ENCODE measurements at regions not wholly inside any gene's neighbourhood (a gene's known extent, or its start where the extent isn't known, plus 50 kb on each side); places are given as distances from the start of the nearest gene placed in this dataset.
A peak's percentile ranks its signal among the peaks of the same experiment; 100 is the strongest.

DNA sequence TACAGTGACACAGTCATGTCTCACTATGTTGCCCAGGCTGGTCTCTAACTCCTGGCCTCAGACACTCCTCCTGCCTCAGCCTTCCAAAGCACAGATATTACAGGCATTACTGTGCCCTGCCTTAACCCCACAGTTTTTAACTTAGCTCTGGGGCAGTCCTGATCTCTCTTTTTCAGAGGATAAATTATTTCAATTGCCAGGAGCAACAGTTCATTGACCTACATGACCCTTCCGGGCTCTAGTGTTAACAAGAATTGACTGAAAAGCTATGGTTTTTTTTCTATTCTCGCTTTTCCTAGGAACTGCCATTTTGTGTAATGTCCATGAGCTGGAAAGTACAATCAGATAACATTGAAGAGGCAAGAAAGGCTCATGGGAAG is 92.8 kb downstream of the HNRNPLL start:
- DNase-seq (ENCODE audit: low read depth in 2 of 2, low spot score in 1 of 2), result no peak

DNA sequence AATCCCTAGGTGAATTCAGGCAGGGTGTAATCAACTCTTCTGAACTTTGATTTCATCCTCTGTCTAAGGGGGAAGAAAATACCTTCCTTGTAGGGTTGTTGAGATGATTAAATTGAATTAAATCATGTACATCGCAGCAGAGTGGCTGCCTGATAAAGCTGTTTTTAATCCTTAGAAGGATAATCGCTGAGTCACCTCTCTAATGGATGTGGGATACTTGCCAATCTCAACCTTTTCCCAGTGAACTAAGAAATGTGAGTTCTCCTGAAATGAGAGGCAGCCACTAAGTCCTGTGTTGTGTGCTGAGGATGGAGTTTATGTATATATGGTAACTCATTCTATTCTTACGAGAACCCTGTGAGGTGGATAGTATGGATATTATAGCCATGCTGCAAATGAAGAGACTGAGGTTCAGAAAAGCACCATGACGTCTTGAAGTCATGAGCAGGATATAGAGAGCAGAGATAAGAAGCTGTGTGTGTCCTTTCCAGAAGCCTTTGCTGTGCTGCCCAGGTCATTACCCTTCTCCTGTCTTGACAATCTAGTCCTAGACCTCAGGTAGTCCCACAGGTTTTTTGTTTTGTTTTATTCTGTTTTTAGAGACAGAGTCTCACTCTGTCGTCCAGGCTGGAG is 93.3 kb downstream of the HNRNPLL start:
- no peak for DNase-seq (ENCODE audit: low read depth in 2 of 2, low spot score in 1 of 2)

DNA sequence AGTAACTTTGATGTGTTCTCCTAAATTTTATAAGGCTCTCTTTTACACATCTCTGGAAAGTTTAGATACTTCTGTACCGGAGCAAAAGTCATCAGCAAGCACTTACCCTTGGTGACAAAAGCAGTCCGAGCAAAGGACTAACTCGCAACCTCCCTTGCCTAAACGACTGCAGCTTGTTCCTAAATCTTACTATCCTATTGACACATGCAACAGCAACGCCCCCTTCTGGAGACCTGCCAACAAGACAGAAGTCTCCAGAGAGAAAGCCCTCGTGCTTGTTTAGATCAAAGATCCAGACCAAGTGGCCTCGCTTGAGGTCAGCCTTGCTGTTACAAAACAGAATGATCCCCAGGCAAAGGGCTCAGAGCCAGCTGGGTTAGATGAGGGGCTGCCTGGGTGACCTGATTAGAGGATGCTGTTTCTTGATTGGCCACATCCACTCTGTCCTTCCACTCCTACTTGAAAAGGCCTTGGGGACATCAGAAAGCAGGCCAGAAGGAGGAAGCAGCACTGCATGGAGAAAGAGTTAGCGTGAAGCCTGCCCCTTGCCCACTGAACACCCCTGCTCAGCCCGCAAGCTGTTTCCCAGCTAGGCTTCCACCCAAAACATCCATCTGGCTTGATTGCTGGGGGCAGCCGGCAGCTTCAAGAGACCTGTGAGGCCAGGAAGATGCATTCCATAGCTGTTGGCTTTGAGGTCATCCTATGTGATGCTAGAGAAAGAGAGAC is 94.3 kb downstream of the HNRNPLL start:
- DNase-seq (ENCODE audit: low read depth in 2 of 2, low spot score in 1 of 2), result peak; percentile 47 to 72

DNA sequence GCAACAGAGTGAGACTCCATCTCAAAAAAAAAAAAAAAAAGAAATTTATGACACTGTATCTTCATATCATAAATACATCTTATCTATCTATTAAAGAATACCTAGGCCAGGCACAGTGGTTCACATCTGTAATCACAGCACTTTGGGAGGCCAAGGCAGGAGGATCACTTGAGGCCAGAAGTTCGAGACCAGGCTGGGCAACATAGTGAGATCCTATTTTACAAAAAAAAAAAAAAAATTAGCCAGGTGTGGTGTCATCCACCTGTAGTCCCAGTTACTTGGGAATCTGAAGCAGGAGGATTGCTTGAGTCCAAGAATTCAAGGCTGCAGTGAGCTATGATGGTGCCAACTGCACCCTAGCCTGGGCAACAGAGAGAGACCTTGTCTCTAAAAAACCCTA is 95.0 kb downstream of the HNRNPLL start:
- DNase-seq (ENCODE audit: low read depth in 2 of 2, low spot score in 1 of 2), result no peak

DNA sequence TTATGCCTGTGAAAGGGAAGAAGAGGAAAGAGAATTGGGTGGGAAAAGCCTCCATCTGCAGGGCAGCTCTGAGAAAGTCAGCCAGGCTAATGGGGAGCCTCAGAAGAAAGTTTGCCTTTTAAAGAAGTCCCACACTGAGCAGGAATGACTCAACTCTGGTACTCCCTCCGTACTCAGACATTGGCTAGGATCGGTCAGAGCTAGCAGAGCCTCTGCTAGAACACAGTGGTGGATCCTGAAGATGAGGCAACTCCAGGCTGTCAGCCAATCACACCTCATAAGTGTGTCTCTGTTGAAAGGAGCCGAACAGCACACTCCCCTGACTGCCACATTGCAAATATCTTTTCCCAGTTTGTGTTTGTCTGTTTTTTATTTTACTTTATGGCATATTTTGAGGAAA is 96.9 kb downstream of the HNRNPLL start:
- no peak for DNase-seq (ENCODE audit: low read depth in 2 of 2, low spot score in 1 of 2)

DNA sequence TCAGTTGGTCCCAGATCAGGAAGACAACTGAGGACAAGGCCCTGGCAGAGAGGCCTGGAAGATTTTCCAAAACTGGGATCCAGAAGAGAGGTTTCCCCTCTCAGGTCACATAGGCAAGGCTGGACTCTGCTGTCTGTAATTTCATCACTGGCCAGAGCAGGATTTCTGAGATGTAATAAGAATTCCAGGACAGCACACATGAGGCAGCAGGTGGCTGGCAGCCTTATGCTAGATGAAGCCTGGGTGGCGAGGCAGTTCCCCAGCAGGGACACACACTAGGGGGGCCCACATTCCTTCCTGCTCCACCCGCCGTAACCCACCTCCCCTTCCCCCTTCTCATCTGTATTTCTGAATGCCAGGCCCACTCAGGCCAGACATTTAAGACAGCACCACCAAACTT is 98.6 kb downstream of the HNRNPLL start:
- no peak for DNase-seq (ENCODE audit: low read depth in 2 of 2, low spot score in 1 of 2)

DNA sequence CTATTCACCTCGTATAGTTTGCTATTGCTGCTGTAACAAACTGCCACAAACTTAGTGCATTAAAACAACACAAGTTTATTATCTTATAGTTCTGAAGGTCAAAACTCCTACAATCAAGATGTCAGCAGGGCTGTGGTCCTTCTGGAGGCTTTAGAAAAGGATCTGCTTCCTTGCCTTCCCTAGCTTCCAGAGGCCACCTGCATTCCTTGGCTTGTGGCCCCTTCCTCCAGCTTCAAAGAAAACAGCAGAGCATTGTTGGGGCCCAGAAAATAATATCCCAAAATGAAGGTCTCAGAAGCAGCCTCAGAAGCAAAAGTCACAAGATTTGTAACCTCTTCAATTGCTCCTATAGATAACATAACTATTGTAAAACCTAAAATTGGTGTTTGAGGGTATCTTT is 100.6 kb downstream of the HNRNPLL start:
- DNase-seq (ENCODE audit: low read depth in 2 of 2, low spot score in 1 of 2), result no peak

DNA sequence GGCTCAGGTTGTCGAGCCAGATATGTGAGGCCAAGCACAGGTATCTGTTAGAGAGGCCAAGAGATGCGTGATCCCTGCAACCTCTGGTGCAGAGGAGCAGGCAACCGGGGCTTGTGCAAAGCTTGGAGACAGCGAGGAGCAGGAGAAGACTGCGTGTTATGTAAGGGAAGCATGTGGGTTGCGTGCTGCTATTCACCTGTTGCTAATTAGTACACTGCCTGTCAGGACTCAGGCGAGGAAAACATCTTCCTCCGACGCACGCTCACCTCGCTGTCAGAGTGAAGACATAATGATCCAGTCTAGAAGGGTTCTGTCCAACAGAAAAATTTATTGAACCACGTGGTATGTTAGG is 102.5 kb downstream of the HNRNPLL start:
- no peak for DNase-seq (ENCODE audit: low read depth in 2 of 2, low spot score in 1 of 2)

DNA sequence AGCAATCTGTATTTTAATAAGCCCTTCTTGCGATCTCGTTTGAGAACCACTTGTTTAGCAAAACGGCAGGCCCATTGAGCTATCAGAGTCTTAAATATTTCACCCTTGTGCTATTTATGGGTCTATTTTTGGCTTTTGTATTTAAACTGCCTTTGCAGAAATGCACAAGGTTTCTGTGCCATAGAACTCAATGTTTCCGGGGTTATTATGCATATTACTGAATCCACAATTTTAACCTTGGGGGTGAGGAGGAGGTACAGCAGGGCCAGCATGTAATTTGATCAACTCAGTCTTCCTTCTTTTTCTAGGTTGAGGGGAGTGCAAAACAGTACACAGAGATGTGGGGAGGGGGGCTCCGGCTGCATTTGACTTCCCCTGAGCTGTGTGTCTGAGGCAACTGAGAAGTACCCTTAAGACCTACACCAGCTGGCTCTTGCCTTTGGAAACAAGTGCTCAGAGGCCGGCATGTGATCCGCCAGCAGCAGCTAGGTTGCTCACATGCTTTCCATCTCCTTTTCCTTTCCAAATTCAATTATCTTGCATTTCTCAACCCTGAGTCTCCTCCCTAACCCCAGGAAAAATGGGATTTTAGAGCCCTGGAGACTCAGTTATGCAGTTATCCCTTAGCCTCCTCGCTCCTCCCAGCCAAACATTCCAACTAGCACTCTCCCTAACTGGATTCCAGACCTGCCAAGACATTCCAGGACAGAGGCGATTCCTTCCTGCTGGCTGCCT is 103.0 kb downstream of the HNRNPLL start:
- DNase-seq (ENCODE audit: low read depth in 2 of 2, low spot score in 1 of 2), result no peak

DNA sequence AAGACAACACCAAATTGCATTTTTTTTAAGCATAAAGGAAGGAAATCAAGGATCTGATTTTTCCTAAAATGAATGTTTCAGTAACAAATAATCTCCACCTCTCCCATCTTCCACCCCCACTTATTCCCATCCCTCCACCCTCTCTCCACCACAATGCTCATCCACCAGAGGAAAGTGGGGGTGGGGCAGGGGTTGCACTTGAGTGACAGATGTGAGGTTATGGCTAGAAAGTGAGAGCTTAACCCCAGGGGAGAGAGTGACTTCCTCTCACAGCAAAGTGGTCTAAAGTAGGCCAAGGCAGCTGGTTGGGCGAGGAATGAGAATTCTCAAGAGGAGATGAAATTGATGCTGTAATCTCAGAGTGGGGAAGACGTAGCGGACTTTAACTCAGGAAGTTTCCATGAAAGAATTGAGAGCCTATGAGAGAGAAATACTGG is 104.7 kb downstream of the HNRNPLL start:
- no peak for DNase-seq (ENCODE audit: low read depth in 2 of 2, low spot score in 1 of 2)

DNA sequence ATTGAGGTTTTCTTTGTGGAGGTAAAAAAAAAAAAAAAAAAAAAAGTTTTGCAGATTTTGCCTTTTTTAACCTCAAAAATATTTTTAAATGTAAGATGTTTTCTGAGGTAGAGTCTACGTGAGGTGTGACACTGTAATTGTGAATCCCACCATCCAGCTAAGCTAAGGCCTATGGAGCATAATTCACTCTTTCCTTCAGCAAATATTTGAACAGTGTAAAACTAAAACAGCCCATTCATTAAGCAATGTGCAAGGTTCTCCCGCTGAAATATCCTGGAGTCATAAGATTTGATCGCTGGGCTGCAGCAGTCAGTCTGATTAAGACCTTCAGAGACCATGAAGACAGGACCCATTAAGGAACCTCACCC is 105.1 kb downstream of the HNRNPLL start:
- DNase-seq (ENCODE audit: low read depth in 2 of 2, low spot score in 1 of 2), result no peak

DNA sequence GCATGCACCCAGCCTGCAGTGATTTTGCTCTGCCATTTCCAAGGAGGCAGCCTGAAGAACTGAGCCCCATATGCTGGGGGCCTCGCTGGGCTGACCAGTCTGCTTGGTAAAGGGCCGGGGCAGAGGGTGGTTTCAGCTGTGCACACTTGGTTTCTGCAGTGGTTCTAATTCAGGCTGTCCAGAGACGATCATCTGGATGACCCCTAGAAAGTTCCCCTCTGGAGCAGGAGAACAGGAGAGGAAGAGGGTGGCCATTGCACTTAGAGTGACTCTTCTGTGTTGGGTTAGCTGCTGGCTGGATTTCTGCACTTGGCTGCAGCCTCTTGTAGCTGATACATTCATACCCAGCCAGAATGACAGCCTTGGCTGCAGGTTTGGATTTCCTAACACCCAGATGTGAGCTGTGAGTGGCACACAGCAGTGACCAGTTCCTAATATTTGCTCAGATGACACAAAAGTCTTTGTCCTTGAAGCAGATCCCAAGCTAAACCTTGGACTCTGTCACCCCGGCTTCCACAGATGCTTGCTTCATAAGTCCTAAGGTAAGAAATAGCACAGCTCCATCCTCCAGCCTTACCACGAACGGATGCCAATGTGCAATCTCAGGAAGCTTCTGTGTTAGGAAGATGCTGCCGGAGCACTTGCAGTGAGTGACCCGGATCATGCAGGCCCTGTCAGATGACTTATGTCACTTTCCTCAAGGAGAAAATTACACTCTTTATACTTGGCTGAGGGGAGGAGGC is 105.6 kb downstream of the HNRNPLL start:
- no peak for DNase-seq (ENCODE audit: low read depth in 2 of 2, low spot score in 1 of 2)

DNA sequence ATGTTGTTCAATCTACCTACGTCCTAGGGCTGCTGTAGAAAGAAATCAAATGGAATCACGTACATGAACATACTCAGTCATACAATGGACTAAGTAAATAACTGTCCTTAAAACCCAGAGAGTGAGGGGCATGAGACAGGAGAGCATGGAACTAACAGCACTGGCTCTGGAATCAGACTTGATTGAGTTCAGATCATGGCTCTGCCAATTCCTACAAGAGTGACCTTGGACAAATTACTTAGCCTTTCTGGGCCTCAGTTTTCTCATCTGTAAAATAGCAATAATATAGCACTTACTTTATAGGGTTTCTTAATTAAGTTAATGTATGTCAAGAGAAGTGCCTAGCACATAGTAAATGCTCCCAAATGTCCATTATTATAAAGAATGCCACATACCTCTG is 106.8 kb downstream of the HNRNPLL start:
- no peak for DNase-seq (ENCODE audit: low read depth in 2 of 2, low spot score in 1 of 2)

DNA sequence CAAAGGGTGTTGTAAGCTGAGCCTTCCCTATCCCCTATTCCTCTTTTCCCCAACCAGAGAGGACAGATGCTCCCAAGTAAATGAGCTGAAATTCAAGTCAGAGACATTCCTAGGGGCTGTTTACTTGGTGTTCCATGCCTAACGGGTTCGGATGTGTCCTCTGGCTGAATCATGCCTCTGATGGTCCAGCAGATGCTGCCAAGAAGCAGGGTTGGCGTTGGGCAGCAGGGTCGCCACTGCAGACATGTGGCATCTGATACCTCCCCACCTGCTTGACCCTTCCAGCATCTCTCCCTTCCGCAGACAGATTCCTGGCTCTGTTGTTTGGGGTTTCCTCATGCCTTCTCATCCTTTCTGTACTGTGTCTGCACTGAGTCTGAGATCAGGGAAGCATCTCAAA is 108.3 kb downstream of the HNRNPLL start:
- no peak for DNase-seq (ENCODE audit: low read depth in 2 of 2, low spot score in 1 of 2)

DNA sequence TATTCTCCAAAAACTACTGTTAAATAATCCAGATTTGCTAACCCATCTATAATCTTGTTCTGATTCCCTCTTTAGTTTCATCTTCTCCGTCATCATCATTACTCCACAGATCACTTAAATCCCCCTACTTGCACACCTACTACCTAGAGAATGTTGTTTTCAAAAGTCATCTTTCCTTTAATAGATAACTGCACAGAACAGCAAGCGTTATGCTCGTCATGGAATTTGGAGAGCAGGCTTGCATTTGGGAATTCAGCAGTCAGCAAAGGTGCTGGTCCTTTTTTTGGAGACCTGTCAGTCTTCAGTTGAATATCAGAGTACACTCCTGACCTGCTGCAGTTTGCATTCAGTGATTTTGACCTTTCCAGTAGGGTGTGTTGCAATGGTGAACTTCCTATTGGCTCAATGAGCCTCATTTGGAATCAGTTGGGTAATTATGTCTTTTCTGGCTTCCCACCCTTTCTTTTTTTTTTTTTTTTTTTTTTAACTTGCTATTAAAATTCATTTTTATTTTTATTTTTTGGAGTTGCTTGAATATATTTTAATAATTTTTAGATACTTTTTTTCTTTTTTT is 110.6 kb downstream of the HNRNPLL start:
- no peak for DNase-seq (ENCODE audit: low read depth in 2 of 2, low spot score in 1 of 2)

DNA sequence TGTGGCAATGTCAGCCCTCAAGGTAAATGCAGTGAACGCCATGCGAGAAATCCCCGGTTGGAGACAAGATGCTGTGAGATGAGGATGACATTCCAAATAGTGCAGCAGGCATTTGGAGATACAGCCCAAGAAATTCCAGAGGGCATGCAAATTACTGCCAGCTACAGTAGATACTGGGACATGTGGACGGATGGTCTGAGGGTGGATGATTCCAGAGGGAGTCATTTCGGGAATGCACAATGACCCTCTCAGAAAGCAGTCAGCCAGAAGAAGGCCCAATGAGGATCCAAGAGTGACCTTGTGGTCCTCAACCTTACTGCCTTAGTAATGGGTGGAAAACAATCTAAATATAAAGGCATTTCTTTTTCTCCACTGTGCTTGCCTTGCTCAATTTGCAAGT is 111.3 kb downstream of the HNRNPLL start:
- DNase-seq (ENCODE audit: low read depth in 2 of 2, low spot score in 1 of 2), result no peak

DNA sequence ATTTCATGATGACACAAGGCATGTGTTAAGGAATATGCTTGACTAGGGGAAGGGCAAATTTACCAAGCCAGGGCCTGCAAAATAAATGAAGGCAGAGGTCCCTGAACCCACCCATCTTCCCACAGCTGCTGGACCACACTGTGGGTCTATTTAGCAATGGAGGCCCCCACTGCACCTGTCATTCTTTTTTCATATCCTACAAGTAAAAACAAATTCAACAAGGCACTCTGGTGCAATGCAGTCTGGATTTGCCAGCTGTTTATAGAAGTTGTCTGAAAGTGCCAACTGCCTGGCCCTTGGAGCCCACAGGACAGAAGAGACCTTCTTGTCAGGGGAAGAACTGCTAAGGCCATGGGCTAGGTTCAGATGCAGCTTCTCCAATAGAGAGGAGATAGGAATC is 112.8 kb upstream of the ATL2 start:
- no peak for DNase-seq (ENCODE audit: low read depth in 2 of 2, low spot score in 1 of 2)

DNA sequence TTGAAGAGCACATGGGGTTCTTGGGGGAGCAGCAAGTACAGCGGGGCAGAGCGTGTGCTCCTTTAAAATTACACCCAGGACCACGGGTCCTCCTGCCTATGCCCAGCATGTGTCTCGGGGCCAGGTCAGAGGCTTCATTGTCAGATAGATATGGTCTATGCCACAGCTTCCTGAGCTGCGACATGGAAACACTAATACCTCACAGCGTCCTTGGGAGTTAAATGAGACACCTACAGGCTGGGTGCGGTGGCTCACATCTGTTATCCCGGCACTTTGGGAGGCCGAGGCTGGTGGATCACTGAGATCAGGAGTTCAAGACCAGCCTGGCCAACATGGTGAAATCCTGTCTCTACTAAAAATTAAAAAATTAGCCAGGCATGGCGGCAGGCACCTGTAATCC is 110.8 kb upstream of the ATL2 start:
- DNase-seq (ENCODE audit: low read depth in 2 of 2, low spot score in 1 of 2), result no peak

DNA sequence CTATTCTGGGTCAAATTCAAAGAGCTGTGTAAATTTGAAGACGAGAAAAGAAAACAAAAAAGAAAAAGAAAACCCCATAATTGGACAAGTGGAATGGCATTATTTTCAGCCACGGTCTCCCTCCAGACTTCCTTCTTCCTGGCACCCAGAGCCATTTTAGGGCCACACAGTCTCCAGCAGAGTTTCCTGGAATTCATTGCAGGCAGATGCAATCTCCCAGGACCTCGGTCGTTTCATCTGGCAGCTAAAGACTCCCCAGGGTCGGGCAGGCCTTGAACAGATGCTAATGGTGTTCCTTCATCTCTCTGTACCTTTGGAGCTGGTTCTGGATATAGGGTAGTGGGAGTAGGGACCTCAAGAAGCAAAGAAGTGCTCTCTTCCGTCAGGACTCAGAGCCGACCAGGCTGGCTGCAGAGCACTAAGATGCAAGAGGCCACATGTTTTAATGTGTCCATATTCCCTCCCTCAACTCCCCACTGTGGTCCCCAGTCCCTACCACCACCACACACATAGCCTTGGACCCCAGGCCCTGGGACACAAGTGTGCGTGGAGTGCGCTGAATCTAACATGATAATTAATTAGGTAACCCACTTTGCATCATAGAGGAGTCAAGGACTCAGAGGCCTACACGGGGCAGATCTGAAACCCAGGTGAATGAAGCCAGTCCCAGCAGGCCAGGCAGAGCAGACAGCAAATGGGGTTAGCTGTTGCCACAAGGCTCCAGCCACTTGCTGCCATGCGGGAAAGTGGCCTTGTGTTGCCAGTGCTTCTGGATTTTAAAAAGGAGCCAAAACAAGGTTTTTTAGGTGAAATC is 109.3 kb upstream of the ATL2 start:
- no peak for DNase-seq (ENCODE audit: low read depth in 2 of 2, low spot score in 1 of 2)

DNA sequence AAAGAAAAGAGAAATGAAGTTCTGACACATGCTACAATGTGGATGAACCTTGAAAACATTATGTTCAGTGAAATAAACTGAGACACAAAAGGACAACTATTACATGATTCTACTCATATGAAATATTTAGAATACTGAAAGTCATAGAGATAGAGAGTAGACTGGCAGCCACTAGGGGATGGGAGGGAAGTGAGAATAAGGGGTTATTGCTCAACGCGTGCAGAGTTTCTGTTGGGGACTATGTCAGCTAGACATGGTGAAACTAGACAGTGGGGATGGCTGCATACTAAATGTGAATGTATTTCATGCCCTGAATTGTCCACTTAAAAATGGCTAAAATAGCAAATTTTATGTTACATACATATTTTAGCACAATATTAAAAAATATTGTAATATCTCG is 108.7 kb upstream of the ATL2 start:
- DNase-seq (ENCODE audit: low read depth in 2 of 2, low spot score in 1 of 2), result no peak

DNA sequence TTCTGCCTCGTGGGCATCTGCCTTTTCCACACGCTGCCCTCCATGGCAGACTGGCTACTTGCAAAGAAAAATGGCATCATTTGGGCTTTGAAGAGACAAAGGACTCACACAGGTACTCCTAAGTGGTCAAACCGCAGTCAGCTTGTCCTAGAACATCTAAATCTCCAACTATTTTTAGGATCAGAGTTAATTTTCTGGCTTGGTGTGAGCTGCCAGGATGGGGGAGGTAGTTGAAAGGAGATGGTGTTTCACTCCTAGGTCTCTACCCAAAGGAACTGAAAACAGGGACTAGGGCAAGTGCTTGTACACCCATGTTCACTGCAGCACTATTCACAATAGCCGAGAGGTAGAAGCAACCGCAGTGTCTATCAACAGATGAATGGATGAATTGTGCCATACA is 107.9 kb upstream of the ATL2 start:
- DNase-seq (ENCODE audit: low read depth in 2 of 2, low spot score in 1 of 2), result no peak
